ENCODE measurements at regions not wholly inside any gene's neighbourhood (a gene's known extent, or its start where the extent isn't known, plus 50 kb on each side); places are given as distances from the start of the nearest gene placed in this dataset.

- no peaks in the 10 kb centered on the region for H3K79me2 ChIP-seq (ENCODE audit: low read length)
- H3K36me3 ChIP-seq (replicated peaks; ENCODE audit: insufficient read depth, low read length) = no peaks in the 10 kb centered on the region
- no peaks in the 10 kb centered on the region for H3K9me2 ChIP-seq (replicated peaks; ENCODE audit: insufficient read depth, low read length)
- H3F3A ChIP-seq (ENCODE audit: insufficient read depth, low read length) = no peaks in the 10 kb centered on the region
- no peak overlapping the region for H3K9ac ChIP-seq (ENCODE audit: low read length)
- H3K4me3 ChIP-seq (ENCODE audit: low read length) = no peak overlapping the region
- H3K27ac ChIP-seq (ENCODE audit: low read length) = no peak overlapping the region
- H3K9me3 ChIP-seq (replicated peaks; ENCODE audit: insufficient read depth, low read length) = no peaks in the 10 kb centered on the region
- no peaks in the 10 kb centered on the region for H4K20me1 ChIP-seq (ENCODE audit: insufficient read depth, low read length)
- H3K27me3 ChIP-seq (replicated peaks; ENCODE audit: insufficient read depth, low read length) = no peaks in the 10 kb centered on the region
- no peak for DNase-seq
- no peaks in the 10 kb centered on the region for H3K4me1 ChIP-seq (ENCODE audit: low read length)
- H2AFZ ChIP-seq (ENCODE audit: low read length) = no peak overlapping the region
- TF ChIP-seq CTCF (IDR thresholded peaks at IDR 0.05; ENCODE audit: low read length) (no peak), EZH2phosphoT487 (IDR thresholded peaks at IDR 0.05; ENCODE audit: low read length) (no peak), EZH2 (optimal IDR thresholded peaks at IDR 0.05; ENCODE audit: low read depth, low read length) (no peak)
- no peak overlapping the region for H3K4me2 ChIP-seq (ENCODE audit: low read depth, low read length)
These were observed 210.7 kb downstream of the VAPA start for GRCh38 chr18:10124557-10124956.

- H3K36me3 ChIP-seq (replicated peaks; ENCODE audit: insufficient read depth, low read length) = no peaks in the 10 kb centered on the region
- no peak overlapping the region for H3K4me2 ChIP-seq (ENCODE audit: low read depth, low read length)
- no peaks in the 10 kb centered on the region for H3K9me2 ChIP-seq (replicated peaks; ENCODE audit: insufficient read depth, low read length)
- no peaks in the 10 kb centered on the region for H3K4me1 ChIP-seq (ENCODE audit: low read length)
- H3K9ac ChIP-seq (ENCODE audit: low read length) = no peak overlapping the region
- no peak for DNase-seq
- no peak overlapping the region for H2AFZ ChIP-seq (ENCODE audit: low read length)
- H3K79me2 ChIP-seq (ENCODE audit: low read length) = no peaks in the 10 kb centered on the region
- no peaks in the 10 kb centered on the region for H3F3A ChIP-seq (ENCODE audit: insufficient read depth, low read length)
- H3K4me3 ChIP-seq (ENCODE audit: low read length) = no peak overlapping the region
- H3K27ac ChIP-seq (ENCODE audit: low read length) = no peak overlapping the region
- no peaks in the 10 kb centered on the region for H3K27me3 ChIP-seq (replicated peaks; ENCODE audit: insufficient read depth, low read length)
- no peaks in the 10 kb centered on the region for H4K20me1 ChIP-seq (ENCODE audit: insufficient read depth, low read length)
- TF ChIP-seq EZH2phosphoT487 (IDR thresholded peaks at IDR 0.05; ENCODE audit: low read length) (no peak), CTCF (IDR thresholded peaks at IDR 0.05; ENCODE audit: low read length) (no peak), EZH2 (optimal IDR thresholded peaks at IDR 0.05; ENCODE audit: low read depth, low read length) (no peak)
- H3K9me3 ChIP-seq (replicated peaks; ENCODE audit: insufficient read depth, low read length) = no peaks in the 10 kb centered on the region
These were observed 211.2 kb downstream of the VAPA start for GRCh38 chr18:10124967-10125366.

- no peak overlapping the region for H3K9ac ChIP-seq (ENCODE audit: low read length)
- no peaks in the 10 kb centered on the region for H3F3A ChIP-seq (ENCODE audit: insufficient read depth, low read length)
- H3K4me1 ChIP-seq (ENCODE audit: low read length) = no peaks in the 10 kb centered on the region
- DNase-seq = no peak
- H3K27ac ChIP-seq (ENCODE audit: low read length) = no peak overlapping the region
- no peaks in the 10 kb centered on the region for H3K9me2 ChIP-seq (replicated peaks; ENCODE audit: insufficient read depth, low read length)
- H3K4me2 ChIP-seq (ENCODE audit: low read depth, low read length) = no peak overlapping the region
- H4K20me1 ChIP-seq (ENCODE audit: insufficient read depth, low read length) = no peaks in the 10 kb centered on the region
- H3K4me3 ChIP-seq (ENCODE audit: low read length) = no peak overlapping the region
- no peak overlapping the region for H2AFZ ChIP-seq (ENCODE audit: low read length)
- H3K9me3 ChIP-seq (replicated peaks; ENCODE audit: insufficient read depth, low read length) = no peaks in the 10 kb centered on the region
- TF ChIP-seq EZH2 (optimal IDR thresholded peaks at IDR 0.05; ENCODE audit: low read depth, low read length) = no peak
- TF ChIP-seq CTCF (IDR thresholded peaks at IDR 0.05; ENCODE audit: low read length) = no peak
- no peak for TF ChIP-seq EZH2phosphoT487 (IDR thresholded peaks at IDR 0.05; ENCODE audit: low read length)
- H3K27me3 ChIP-seq (replicated peaks; ENCODE audit: insufficient read depth, low read length) = no peaks in the 10 kb centered on the region
- no peaks in the 10 kb centered on the region for H3K79me2 ChIP-seq (ENCODE audit: low read length)
- H3K36me3 ChIP-seq (replicated peaks; ENCODE audit: insufficient read depth, low read length) = no peaks in the 10 kb centered on the region
These were observed 213.9 kb downstream of the VAPA start for GRCh38 chr18:10127729-10128128.

Data from MM.1S (cell line).